ENCODE measurements at regions not wholly inside any gene's neighbourhood (a gene's known extent, or its start where the extent isn't known, plus 50 kb on each side); places are given as distances from the start of the nearest gene placed in this dataset.
"Not testable (repeated sequence)": the region's sequence is repeated elsewhere in the genome, so short reads cannot be mapped to it uniquely, and the experiment has no call there.

- H3K4me3 ChIP-seq (ENCODE audit: low read length in 2 of 2); H3K27ac ChIP-seq (ENCODE audit: low read depth in 2 of 2, low read length in 2 of 2); H3K9ac ChIP-seq (ENCODE audit: low read depth in 1 of 2, low read length in 2 of 2); H3K27me3 ChIP-seq (ENCODE audit: control insufficient read depth in 2 of 2, insufficient read depth in 2 of 2, low read length in 2 of 2); H3K9me3 ChIP-seq (ENCODE audit: control insufficient read depth in 2 of 2, low read length in 2 of 2); H3K4me1 ChIP-seq (ENCODE audit: control insufficient read depth in 2 of 2, insufficient read depth in 2 of 2, low read length in 2 of 2); H3K36me3 ChIP-seq (ENCODE audit: control insufficient read depth in 2 of 2, insufficient read depth in 2 of 2, low read length in 2 of 2): not testable (repeated sequence)
These were observed 140.4 kb downstream of the SPDYE17 start for GRCh38 chr7:76891771-76892170.

GRCh38 chr7:76879733-76880288 is 152.3 kb downstream of the SPDYE17 start:
- H3K4me3 ChIP-seq (ENCODE audit: low read length in 2 of 2): not testable (repeated sequence)

GRCh38 chr7:76875760-76876159 is 156.4 kb downstream of the SPDYE17 start:
- not testable (repeated sequence) for H3K27ac ChIP-seq (ENCODE audit: low read depth in 2 of 2, low read length in 2 of 2); H3K9ac ChIP-seq (ENCODE audit: low read depth in 1 of 2, low read length in 2 of 2); H3K4me3 ChIP-seq (ENCODE audit: low read length in 2 of 2); H3K9me3 ChIP-seq (ENCODE audit: control insufficient read depth in 2 of 2, low read length in 2 of 2); H3K27me3 ChIP-seq (ENCODE audit: control insufficient read depth in 2 of 2, insufficient read depth in 2 of 2, low read length in 2 of 2); H3K4me1 ChIP-seq (ENCODE audit: control insufficient read depth in 2 of 2, insufficient read depth in 2 of 2, low read length in 2 of 2); H3K36me3 ChIP-seq (ENCODE audit: control insufficient read depth in 2 of 2, insufficient read depth in 2 of 2, low read length in 2 of 2)

More at GRCh38 chr7:76879733-76880288, 152.3 kb downstream of the SPDYE17 start:
- H3K27me3 ChIP-seq (ENCODE audit: control insufficient read depth in 2 of 2, insufficient read depth in 2 of 2, low read length in 2 of 2); H3K9me3 ChIP-seq (ENCODE audit: control insufficient read depth in 2 of 2, low read length in 2 of 2); H3K4me1 ChIP-seq (ENCODE audit: control insufficient read depth in 2 of 2, insufficient read depth in 2 of 2, low read length in 2 of 2); H3K36me3 ChIP-seq (ENCODE audit: control insufficient read depth in 2 of 2, insufficient read depth in 2 of 2, low read length in 2 of 2); H3K27ac ChIP-seq (ENCODE audit: low read depth in 2 of 2, low read length in 2 of 2); H3K9ac ChIP-seq (ENCODE audit: low read depth in 1 of 2, low read length in 2 of 2): not testable (repeated sequence)

- not testable (repeated sequence) for H3K9me3 ChIP-seq (ENCODE audit: control insufficient read depth in 2 of 2, low read length in 2 of 2); H3K9ac ChIP-seq (ENCODE audit: low read depth in 1 of 2, low read length in 2 of 2); H3K36me3 ChIP-seq (ENCODE audit: control insufficient read depth in 2 of 2, insufficient read depth in 2 of 2, low read length in 2 of 2); H3K27ac ChIP-seq (ENCODE audit: low read depth in 2 of 2, low read length in 2 of 2); H3K4me1 ChIP-seq (ENCODE audit: control insufficient read depth in 2 of 2, insufficient read depth in 2 of 2, low read length in 2 of 2); H3K27me3 ChIP-seq (ENCODE audit: control insufficient read depth in 2 of 2, insufficient read depth in 2 of 2, low read length in 2 of 2); H3K4me3 ChIP-seq (ENCODE audit: low read length in 2 of 2)
These were observed 161.7 kb downstream of the SPDYE17 start for GRCh38 chr7:76870504-76870808.

- H3K9ac ChIP-seq (ENCODE audit: low read depth in 1 of 2, low read length in 2 of 2); H3K9me3 ChIP-seq (ENCODE audit: control insufficient read depth in 2 of 2, low read length in 2 of 2); H3K27ac ChIP-seq (ENCODE audit: low read depth in 2 of 2, low read length in 2 of 2); H3K4me1 ChIP-seq (ENCODE audit: control insufficient read depth in 2 of 2, insufficient read depth in 2 of 2, low read length in 2 of 2); H3K27me3 ChIP-seq (ENCODE audit: control insufficient read depth in 2 of 2, insufficient read depth in 2 of 2, low read length in 2 of 2); H3K36me3 ChIP-seq (ENCODE audit: control insufficient read depth in 2 of 2, insufficient read depth in 2 of 2, low read length in 2 of 2); H3K4me3 ChIP-seq (ENCODE audit: low read length in 2 of 2): not testable (repeated sequence)
These were observed 164.7 kb downstream of the SPDYE17 start for GRCh38 chr7:76867364-76867889.

- not testable (repeated sequence) for H3K27me3 ChIP-seq (ENCODE audit: control insufficient read depth in 2 of 2, insufficient read depth in 2 of 2, low read length in 2 of 2); H3K9ac ChIP-seq (ENCODE audit: low read depth in 1 of 2, low read length in 2 of 2); H3K4me3 ChIP-seq (ENCODE audit: low read length in 2 of 2); H3K36me3 ChIP-seq (ENCODE audit: control insufficient read depth in 2 of 2, insufficient read depth in 2 of 2, low read length in 2 of 2); H3K9me3 ChIP-seq (ENCODE audit: control insufficient read depth in 2 of 2, low read length in 2 of 2); H3K27ac ChIP-seq (ENCODE audit: low read depth in 2 of 2, low read length in 2 of 2); H3K4me1 ChIP-seq (ENCODE audit: control insufficient read depth in 2 of 2, insufficient read depth in 2 of 2, low read length in 2 of 2)
These were observed 168.9 kb downstream of the SPDYE17 start for GRCh38 chr7:76863150-76863773.

GRCh38 chr7:76862241-76862640 is 169.9 kb downstream of the SPDYE17 start:
- H3K27ac ChIP-seq (ENCODE audit: low read depth in 2 of 2, low read length in 2 of 2); H3K27me3 ChIP-seq (ENCODE audit: control insufficient read depth in 2 of 2, insufficient read depth in 2 of 2, low read length in 2 of 2); H3K4me3 ChIP-seq (ENCODE audit: low read length in 2 of 2); H3K36me3 ChIP-seq (ENCODE audit: control insufficient read depth in 2 of 2, insufficient read depth in 2 of 2, low read length in 2 of 2); H3K9ac ChIP-seq (ENCODE audit: low read depth in 1 of 2, low read length in 2 of 2); H3K4me1 ChIP-seq (ENCODE audit: control insufficient read depth in 2 of 2, insufficient read depth in 2 of 2, low read length in 2 of 2); H3K9me3 ChIP-seq (ENCODE audit: control insufficient read depth in 2 of 2, low read length in 2 of 2): not testable (repeated sequence)

- H3K4me3 ChIP-seq (ENCODE audit: low read length in 2 of 2); H3K36me3 ChIP-seq (ENCODE audit: control insufficient read depth in 2 of 2, insufficient read depth in 2 of 2, low read length in 2 of 2); H3K4me1 ChIP-seq (ENCODE audit: control insufficient read depth in 2 of 2, insufficient read depth in 2 of 2, low read length in 2 of 2); H3K27me3 ChIP-seq (ENCODE audit: control insufficient read depth in 2 of 2, insufficient read depth in 2 of 2, low read length in 2 of 2); H3K9ac ChIP-seq (ENCODE audit: low read depth in 1 of 2, low read length in 2 of 2); H3K9me3 ChIP-seq (ENCODE audit: control insufficient read depth in 2 of 2, low read length in 2 of 2); H3K27ac ChIP-seq (ENCODE audit: low read depth in 2 of 2, low read length in 2 of 2): not testable (repeated sequence)
These were observed 172.2 kb downstream of the SPDYE17 start for GRCh38 chr7:76859933-76860332.

- not testable (repeated sequence) for H3K4me1 ChIP-seq (ENCODE audit: control insufficient read depth in 2 of 2, insufficient read depth in 2 of 2, low read length in 2 of 2); H3K9me3 ChIP-seq (ENCODE audit: control insufficient read depth in 2 of 2, low read length in 2 of 2); H3K36me3 ChIP-seq (ENCODE audit: control insufficient read depth in 2 of 2, insufficient read depth in 2 of 2, low read length in 2 of 2); H3K9ac ChIP-seq (ENCODE audit: low read depth in 1 of 2, low read length in 2 of 2); H3K4me3 ChIP-seq (ENCODE audit: low read length in 2 of 2); H3K27me3 ChIP-seq (ENCODE audit: control insufficient read depth in 2 of 2, insufficient read depth in 2 of 2, low read length in 2 of 2); H3K27ac ChIP-seq (ENCODE audit: low read depth in 2 of 2, low read length in 2 of 2)
These were observed 177.5 kb downstream of the SPDYE17 start for GRCh38 chr7:76854631-76855030.

GRCh38 chr7:76852787-76853584 is 179.2 kb downstream of the SPDYE17 start:
- not testable (repeated sequence) for H3K4me1 ChIP-seq (ENCODE audit: control insufficient read depth in 2 of 2, insufficient read depth in 2 of 2, low read length in 2 of 2); H3K4me3 ChIP-seq (ENCODE audit: low read length in 2 of 2); H3K36me3 ChIP-seq (ENCODE audit: control insufficient read depth in 2 of 2, insufficient read depth in 2 of 2, low read length in 2 of 2); H3K9ac ChIP-seq (ENCODE audit: low read depth in 1 of 2, low read length in 2 of 2); H3K27me3 ChIP-seq (ENCODE audit: control insufficient read depth in 2 of 2, insufficient read depth in 2 of 2, low read length in 2 of 2); H3K9me3 ChIP-seq (ENCODE audit: control insufficient read depth in 2 of 2, low read length in 2 of 2); H3K27ac ChIP-seq (ENCODE audit: low read depth in 2 of 2, low read length in 2 of 2)

Data from mucosa of rectum (tissue), 2 donors.